SK-N-SH treated with all-trans-retinoic acid at 6 μM for 48 hours (cell line): ENCODE measurements at regions not wholly inside any gene's neighbourhood (a gene's known extent, or its start where the extent isn't known, plus 50 kb on each side); places are given as distances from the start of the nearest gene placed in this dataset.
A peak's percentile ranks its signal among the peaks of the same experiment; 100 is the strongest.

Experiments used
- CSDC2 ChIP-seq: fragments of 250-450 bp; sonication (Bioruptor Pico); IDR thresholded peaks from 2 replicates; pipeline ENCODE4 v1.5.0; 2020; ENCODE audit warnings: mild to moderate bottlenecking, moderate library complexity
- ISL1 ChIP-seq: fragments of 250-450 bp; sonication (Bioruptor Pico); IDR thresholded peaks from 2 replicates; pipeline ENCODE4 v2.1.2; 2022; ENCODE audit warnings: mild to moderate bottlenecking, moderate library complexity
- PPARA ChIP-seq: fragments of 250-450 bp; sonication (Bioruptor Pico); IDR thresholded peaks from 2 replicates; pipeline ENCODE4 v1.5.0; 2020; ENCODE audit warnings: mild to moderate bottlenecking, borderline replicate concordance
- SNAI2 ChIP-seq: fragments of 250-450 bp; sonication (Bioruptor Pico); IDR thresholded peaks from 2 replicates; pipeline ENCODE4 v1.5.0; 2020; ENCODE audit warnings: mild to moderate bottlenecking, moderate library complexity
- TOX ChIP-seq: fragments of 250-450 bp; sonication (Bioruptor Pico); IDR thresholded peaks from 2 replicates; pipeline ENCODE4 v1.8.0; 2021; ENCODE audit warnings: mild to moderate bottlenecking, moderate library complexity, borderline replicate concordance
- ZFP3 ChIP-seq: fragments of 250-450 bp; sonication (Bioruptor Pico); IDR thresholded peaks from 2 replicates; pipeline ENCODE4 v1.5.0; 2020; ENCODE audit warnings: mild to moderate bottlenecking, moderate library complexity
- ZNF70 ChIP-seq: fragments of 450-650 bp; formaldehyde crosslinking; IDR thresholded peaks from 2 replicates; pipeline ENCODE4 v1.5.0; 2020; ENCODE audit warnings: mild to moderate bottlenecking, moderate library complexity

- TF ChIP-seq ZNF70 (CRISPR knock-in tag), result no peak
- no peak for TF ChIP-seq ZFP3
- peak; percentile 47 for TF ChIP-seq ISL1
- TF ChIP-seq TOX (CRISPR knock-in tag), result no peak
- TF ChIP-seq SNAI2, result no peak
- TF ChIP-seq PPARA (CRISPR knock-in tag), result no peak
- TF ChIP-seq CSDC2 (CRISPR knock-in tag), result no peak
These were observed 251.8 kb downstream of the MTERF1 start for GRCh38 chr7:91628742-91629141.
